ENCODE measurements at regions not wholly inside any gene's neighbourhood (a gene's known extent, or its start where the extent isn't known, plus 50 kb on each side); places are given as distances from the start of the nearest gene placed in this dataset.

- Histone ChIP-seq H3K9ac (ENCODE audit: low read length) (no peak overlapping the region), H3K14ac (ENCODE audit: low read length in 2 of 2) (no peak overlapping the region), H2BK12ac (ENCODE audit: low read length in 2 of 2) (no peak overlapping the region), H3K4ac (ENCODE audit: low read depth in 1 of 2, low read length in 2 of 2) (no peak overlapping the region), H4K91ac (ENCODE audit: low read length) (no peak overlapping the region), H3K9me3 (ENCODE audit: control insufficient read depth, low read length) (no peaks in the 10 kb centered on the region), H3K27me3 (ENCODE audit: control insufficient read depth in 1 of 2, insufficient read depth in 1 of 2, low read length in 2 of 2) (peaks cover 0 to 5% of the 10 kb centered on the region in 2 experiments), H3K27ac (ENCODE audit: low read length, poor library complexity, severe bottlenecking) (no peak overlapping the region), H3K4me1 (ENCODE audit: control insufficient read depth, insufficient read depth, low read depth, low read length) (no peaks in the 10 kb centered on the region), H3K18ac (ENCODE audit: low read depth in 1 of 2, low read length in 2 of 2) (no peak overlapping the region), H3K36me3 (ENCODE audit: control insufficient read depth in 1 of 2, insufficient read depth in 2 of 2, low read depth in 1 of 2, low read length in 2 of 2) (no peaks in the 10 kb centered on the region), H3K4me2 (ENCODE audit: low read length, poor library complexity, severe bottlenecking) (no peak overlapping the region), H2BK5ac (ENCODE audit: low read depth, low read length, poor library complexity, severe bottlenecking) (no peak overlapping the region), H3K23ac (ENCODE audit: low read length in 2 of 2) (no peak overlapping the region), H2BK15ac (ENCODE audit: low read depth, poor library complexity, severe bottlenecking) (no peak overlapping the region), H2AFZ (ENCODE audit: low read depth, low read length) (no peak overlapping the region), H4K8ac (ENCODE audit: low read length) (no peak overlapping the region), H3K79me1 (replicated peaks; ENCODE audit: low read length, poor library complexity, severe bottlenecking) (no peaks in the 10 kb centered on the region), H3K4me3 (ENCODE audit: insufficient read depth in 1 of 2, low read depth in 1 of 2, low read length in 2 of 2) (no peak overlapping the region), H2AK5ac (ENCODE audit: low read length, severe bottlenecking) (no peak overlapping the region), H2BK120ac (ENCODE audit: low read depth, low read length) (no peak overlapping the region)
- WGBS: 72% methylated on average over 2 of the region's 2 CpGs
- no peak for DNase-seq
Measured at GRCh38 chrX:104486691-104487090, 79.3 kb upstream of the IL1RAPL2 start.

DNA sequence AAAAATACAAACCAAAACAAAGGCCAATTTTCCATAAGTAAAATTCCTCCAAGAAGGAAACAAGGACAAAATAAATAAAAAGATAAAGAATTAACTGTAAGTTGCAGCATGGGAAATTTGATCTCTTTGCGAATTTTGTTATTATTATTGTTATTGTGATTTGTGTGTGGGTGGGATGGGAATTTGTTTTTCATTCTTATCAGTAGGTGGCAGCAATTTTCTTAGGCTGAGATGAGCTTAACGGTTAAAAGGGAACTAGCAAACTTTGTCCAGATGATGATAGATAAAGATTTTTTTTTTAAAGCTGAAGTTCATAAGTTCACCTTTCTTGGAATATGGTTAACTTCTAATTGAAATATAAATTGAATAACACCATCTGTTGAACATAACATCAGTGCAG lies 83.2 kb upstream of the IL1RAPL2 start:
- Histone ChIP-seq H2AFZ (ENCODE audit: low read depth, low read length) (no peak overlapping the region), H3K18ac (ENCODE audit: low read depth in 1 of 2, low read length in 2 of 2) (no peak overlapping the region), H2AK5ac (ENCODE audit: low read length, severe bottlenecking) (no peak overlapping the region), H3K79me1 (replicated peaks; ENCODE audit: low read length, poor library complexity, severe bottlenecking) (no peaks in the 10 kb centered on the region), H3K14ac (ENCODE audit: low read length in 2 of 2) (no peak overlapping the region), H4K8ac (ENCODE audit: low read length) (no peak overlapping the region), H3K9ac (ENCODE audit: low read length) (no peak overlapping the region), H3K4me2 (ENCODE audit: low read length, poor library complexity, severe bottlenecking) (no peak overlapping the region), H3K4me1 (ENCODE audit: control insufficient read depth, insufficient read depth, low read depth, low read length) (no peaks in the 10 kb centered on the region), H2BK120ac (ENCODE audit: low read depth, low read length) (no peak overlapping the region), H3K4ac (ENCODE audit: low read depth in 1 of 2, low read length in 2 of 2) (no peak overlapping the region), H2BK5ac (ENCODE audit: low read depth, low read length, poor library complexity, severe bottlenecking) (no peak overlapping the region), H2BK15ac (ENCODE audit: low read depth, poor library complexity, severe bottlenecking) (no peak overlapping the region), H4K91ac (ENCODE audit: low read length) (no peak overlapping the region), H3K36me3 (ENCODE audit: control insufficient read depth in 1 of 2, insufficient read depth in 2 of 2, low read depth in 1 of 2, low read length in 2 of 2) (no peaks in the 10 kb centered on the region), H3K4me3 (ENCODE audit: insufficient read depth in 1 of 2, low read depth in 1 of 2, low read length in 2 of 2) (no peak overlapping the region), H3K23ac (ENCODE audit: low read length in 2 of 2) (no peak overlapping the region), H2BK12ac (ENCODE audit: low read length in 2 of 2) (no peak overlapping the region), H3K27me3 (ENCODE audit: control insufficient read depth in 1 of 2, insufficient read depth in 1 of 2, low read length in 2 of 2) (peaks cover 0 to 10% of the 10 kb centered on the region in 2 experiments), H3K27ac (ENCODE audit: low read length, poor library complexity, severe bottlenecking) (no peak overlapping the region), H3K9me3 (ENCODE audit: control insufficient read depth, low read length) (no peaks in the 10 kb centered on the region)
- 59% methylated on average over 2 of the region's 2 CpGs for WGBS
- peak; percentile 0 for DNase-seq

GRCh38 chrX:104469771-104470170 lies 96.2 kb upstream of the IL1RAPL2 start:
- no peak overlapping the region for H3K4ac ChIP-seq (ENCODE audit: low read depth in 1 of 2, low read length in 2 of 2)
- no peak overlapping the region for H2AFZ ChIP-seq (ENCODE audit: low read depth, low read length)
- H4K91ac ChIP-seq (ENCODE audit: low read length): no peak overlapping the region
- no peak overlapping the region for H3K23ac ChIP-seq (ENCODE audit: low read length in 2 of 2)
- no peak overlapping the region for H3K14ac ChIP-seq (ENCODE audit: low read length in 2 of 2)
- peaks cover 6% of the 10 kb centered on the region for H3K9me3 ChIP-seq (ENCODE audit: control insufficient read depth, low read length)
- H3K9ac ChIP-seq (ENCODE audit: low read length): no peak overlapping the region
- H2BK12ac ChIP-seq (ENCODE audit: low read length in 2 of 2): no peak overlapping the region
- no peak overlapping the region for H2BK5ac ChIP-seq (ENCODE audit: low read depth, low read length, poor library complexity, severe bottlenecking)
- no peaks in the 10 kb centered on the region for H3K4me1 ChIP-seq (ENCODE audit: control insufficient read depth, insufficient read depth, low read depth, low read length)
- DNase-seq: no peak
- no peak overlapping the region for H3K18ac ChIP-seq (ENCODE audit: low read depth in 1 of 2, low read length in 2 of 2)
- no peak overlapping the region for H3K4me2 ChIP-seq (ENCODE audit: low read length, poor library complexity, severe bottlenecking)
- no peak overlapping the region for H3K4me3 ChIP-seq (ENCODE audit: insufficient read depth in 1 of 2, low read depth in 1 of 2, low read length in 2 of 2)
- no peaks in the 10 kb centered on the region for H3K79me1 ChIP-seq (replicated peaks; ENCODE audit: low read length, poor library complexity, severe bottlenecking)
- H2BK120ac ChIP-seq (ENCODE audit: low read depth, low read length): no peak overlapping the region
- no CpG with 5 or more reads among the region's 1 CpG for WGBS
- no peaks in the 10 kb centered on the region for H3K36me3 ChIP-seq (ENCODE audit: control insufficient read depth in 1 of 2, insufficient read depth in 2 of 2, low read depth in 1 of 2, low read length in 2 of 2)
- H3K27ac ChIP-seq (ENCODE audit: low read length, poor library complexity, severe bottlenecking): no peak overlapping the region
- no peak overlapping the region for H2BK15ac ChIP-seq (ENCODE audit: low read depth, poor library complexity, severe bottlenecking)
- H2AK5ac ChIP-seq (ENCODE audit: low read length, severe bottlenecking): no peak overlapping the region
- no peak overlapping the region for H4K8ac ChIP-seq (ENCODE audit: low read length)
- peaks cover 0 to 39% of the 10 kb centered on the region in 2 experiments for H3K27me3 ChIP-seq (ENCODE audit: control insufficient read depth in 1 of 2, insufficient read depth in 1 of 2, low read length in 2 of 2)

DNA sequence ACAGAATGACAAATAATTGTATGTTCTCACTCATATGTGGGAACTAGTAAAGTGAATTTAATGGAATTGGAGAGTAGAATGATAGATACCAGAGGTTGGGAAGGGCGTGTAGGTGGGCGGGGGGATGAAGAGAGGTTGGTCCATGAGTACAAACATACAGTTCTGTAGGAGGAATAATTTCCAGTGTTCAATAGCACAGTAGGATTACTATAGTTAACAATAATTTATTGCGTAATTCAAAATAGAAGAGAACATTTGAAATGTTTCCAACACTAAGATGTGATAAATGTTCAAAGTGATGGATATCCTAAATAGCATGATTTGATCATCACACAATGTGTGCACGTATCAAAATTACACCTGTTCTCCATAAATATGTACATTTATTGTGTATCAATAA lies 106.2 kb upstream of the IL1RAPL2 start:
- no CpG with 5 or more reads among the region's 4 CpGs for WGBS
- H2BK12ac ChIP-seq (ENCODE audit: low read length in 2 of 2): no peak overlapping the region
- H2AK5ac ChIP-seq (ENCODE audit: low read length, severe bottlenecking): no peak overlapping the region
- H3K4me3 ChIP-seq (ENCODE audit: insufficient read depth in 1 of 2, low read depth in 1 of 2, low read length in 2 of 2): no peak overlapping the region
- H2BK120ac ChIP-seq (ENCODE audit: low read depth, low read length): no peak overlapping the region
- no peaks in the 10 kb centered on the region for H3K36me3 ChIP-seq (ENCODE audit: control insufficient read depth in 1 of 2, insufficient read depth in 2 of 2, low read depth in 1 of 2, low read length in 2 of 2)
- H2BK5ac ChIP-seq (ENCODE audit: low read depth, low read length, poor library complexity, severe bottlenecking): no peak overlapping the region
- no peaks in the 10 kb centered on the region for H3K9me3 ChIP-seq (ENCODE audit: control insufficient read depth, low read length)
- H4K91ac ChIP-seq (ENCODE audit: low read length): no peak overlapping the region
- no peak overlapping the region for H4K8ac ChIP-seq (ENCODE audit: low read length)
- H3K27me3 ChIP-seq (ENCODE audit: control insufficient read depth in 1 of 2, insufficient read depth in 1 of 2, low read length in 2 of 2): no peaks in the 10 kb centered on the region
- H3K23ac ChIP-seq (ENCODE audit: low read length in 2 of 2): no peak overlapping the region
- H3K27ac ChIP-seq (ENCODE audit: low read length, poor library complexity, severe bottlenecking): no peak overlapping the region
- no peak overlapping the region for H3K18ac ChIP-seq (ENCODE audit: low read depth in 1 of 2, low read length in 2 of 2)
- H3K14ac ChIP-seq (ENCODE audit: low read length in 2 of 2): no peak overlapping the region
- no peak overlapping the region for H3K4ac ChIP-seq (ENCODE audit: low read depth in 1 of 2, low read length in 2 of 2)
- H3K79me1 ChIP-seq (replicated peaks; ENCODE audit: low read length, poor library complexity, severe bottlenecking): no peaks in the 10 kb centered on the region
- H3K4me2 ChIP-seq (ENCODE audit: low read length, poor library complexity, severe bottlenecking): no peak overlapping the region
- no peaks in the 10 kb centered on the region for H3K4me1 ChIP-seq (ENCODE audit: control insufficient read depth, insufficient read depth, low read depth, low read length)
- no peak overlapping the region for H3K9ac ChIP-seq (ENCODE audit: low read length)
- H2AFZ ChIP-seq (ENCODE audit: low read depth, low read length): no peak overlapping the region
- no peak for DNase-seq
- no peak overlapping the region for H2BK15ac ChIP-seq (ENCODE audit: low read depth, poor library complexity, severe bottlenecking)

Data from mesenchymal stem cell (in vitro differentiated cells and primary cell).